ENCODE measurements at regions not wholly inside any gene's neighbourhood (a gene's known extent, or its start where the extent isn't known, plus 50 kb on each side); places are given as distances from the start of the nearest gene placed in this dataset.

- Histone ChIP-seq H3K9me3 (ENCODE audit: severe bottlenecking) (no peaks in the 10 kb centered on the region), H3K27me3 (ENCODE audit: insufficient read depth, poor library complexity, severe bottlenecking) (no peaks in the 10 kb centered on the region), H3K4me1 (ENCODE audit: insufficient read depth, poor library complexity, severe bottlenecking) (no peaks in the 10 kb centered on the region), H3K27ac (ENCODE audit: poor library complexity, severe bottlenecking) (no peak overlapping the region), H3K4me3 (ENCODE audit: severe bottlenecking) (no peak overlapping the region), H3K36me3 (ENCODE audit: low read depth) (no peaks in the 10 kb centered on the region)
- TF ChIP-seq CTCF (IDR thresholded peaks at IDR 0.05; ENCODE audit: poor library complexity, severe bottlenecking), result no peak
- no peak for ATAC-seq (ENCODE audit: low read depth)
- DNase-seq (ENCODE audit: low spot score), result no peak
Measured at GRCh38 chr15:35151782-35152181, 66.7 kb upstream of the NANOGP8 start.

- no peak overlapping the region for H3K4me3 ChIP-seq (ENCODE audit: severe bottlenecking)
- no peak for ATAC-seq (ENCODE audit: low read depth)
- H3K36me3 ChIP-seq (ENCODE audit: low read depth), result no peaks in the 10 kb centered on the region
- no peak for DNase-seq (ENCODE audit: low spot score)
- H3K27me3 ChIP-seq (ENCODE audit: insufficient read depth, poor library complexity, severe bottlenecking), result no peaks in the 10 kb centered on the region
- no peak overlapping the region for H3K27ac ChIP-seq (ENCODE audit: poor library complexity, severe bottlenecking)
- no peaks in the 10 kb centered on the region for H3K9me3 ChIP-seq (ENCODE audit: severe bottlenecking)
- TF ChIP-seq CTCF (IDR thresholded peaks at IDR 0.05; ENCODE audit: poor library complexity, severe bottlenecking), result no peak
- H3K4me1 ChIP-seq (ENCODE audit: insufficient read depth, poor library complexity, severe bottlenecking), result no peaks in the 10 kb centered on the region
Measured at GRCh38 chr15:35151381-35151780, 66.3 kb upstream of the NANOGP8 start.

- no peaks in the 10 kb centered on the region for H3K9me3 ChIP-seq (ENCODE audit: severe bottlenecking)
- ATAC-seq (ENCODE audit: low read depth) (no peak), DNase-seq (ENCODE audit: low spot score) (no peak)
- H3K4me1 ChIP-seq (ENCODE audit: insufficient read depth, poor library complexity, severe bottlenecking), result no peaks in the 10 kb centered on the region
- H3K36me3 ChIP-seq (ENCODE audit: low read depth), result no peaks in the 10 kb centered on the region
- H3K4me3 ChIP-seq (ENCODE audit: severe bottlenecking), result no peak overlapping the region
- H3K27me3 ChIP-seq (ENCODE audit: insufficient read depth, poor library complexity, severe bottlenecking), result no peaks in the 10 kb centered on the region
- TF ChIP-seq CTCF (IDR thresholded peaks at IDR 0.05; ENCODE audit: poor library complexity, severe bottlenecking), result no peak
- no peak overlapping the region for H3K27ac ChIP-seq (ENCODE audit: poor library complexity, severe bottlenecking)
Measured at GRCh38 chr15:35150361-35150760, 65.3 kb upstream of the NANOGP8 start.

GRCh38 chr15:35145336-35145735, 60.2 kb upstream of the NANOGP8 start:
- ATAC-seq (ENCODE audit: low read depth) (no peak), DNase-seq (ENCODE audit: low spot score) (no peak)
- Histone ChIP-seq H3K36me3 (ENCODE audit: low read depth) (no peaks in the 10 kb centered on the region), H3K4me1 (ENCODE audit: insufficient read depth, poor library complexity, severe bottlenecking) (peaks cover 14% of the 10 kb centered on the region), H3K27ac (ENCODE audit: poor library complexity, severe bottlenecking) (no peak overlapping the region), H3K9me3 (ENCODE audit: severe bottlenecking) (no peaks in the 10 kb centered on the region), H3K27me3 (ENCODE audit: insufficient read depth, poor library complexity, severe bottlenecking) (no peaks in the 10 kb centered on the region), H3K4me3 (ENCODE audit: severe bottlenecking) (no peak overlapping the region)
- no peak for TF ChIP-seq CTCF (IDR thresholded peaks at IDR 0.05; ENCODE audit: poor library complexity, severe bottlenecking)

- Histone ChIP-seq H3K4me1 (ENCODE audit: insufficient read depth, poor library complexity, severe bottlenecking) (peaks cover 14% of the 10 kb centered on the region), H3K27ac (ENCODE audit: poor library complexity, severe bottlenecking) (peak overlapping the region; percentile 46), H3K9me3 (ENCODE audit: severe bottlenecking) (no peaks in the 10 kb centered on the region), H3K27me3 (ENCODE audit: insufficient read depth, poor library complexity, severe bottlenecking) (no peaks in the 10 kb centered on the region), H3K36me3 (ENCODE audit: low read depth) (no peaks in the 10 kb centered on the region), H3K4me3 (ENCODE audit: severe bottlenecking) (no peak overlapping the region)
- TF ChIP-seq CTCF (IDR thresholded peaks at IDR 0.05; ENCODE audit: poor library complexity, severe bottlenecking), result no peak
- ATAC-seq (ENCODE audit: low read depth) (no peak), DNase-seq (ENCODE audit: low spot score) (no peak)
Measured at GRCh38 chr15:35142578-35142977, 57.5 kb upstream of the NANOGP8 start.
